ENCODE measurements at regions not wholly inside any gene's neighbourhood (a gene's known extent, or its start where the extent isn't known, plus 50 kb on each side); places are given as distances from the start of the nearest gene placed in this dataset.

DNA sequence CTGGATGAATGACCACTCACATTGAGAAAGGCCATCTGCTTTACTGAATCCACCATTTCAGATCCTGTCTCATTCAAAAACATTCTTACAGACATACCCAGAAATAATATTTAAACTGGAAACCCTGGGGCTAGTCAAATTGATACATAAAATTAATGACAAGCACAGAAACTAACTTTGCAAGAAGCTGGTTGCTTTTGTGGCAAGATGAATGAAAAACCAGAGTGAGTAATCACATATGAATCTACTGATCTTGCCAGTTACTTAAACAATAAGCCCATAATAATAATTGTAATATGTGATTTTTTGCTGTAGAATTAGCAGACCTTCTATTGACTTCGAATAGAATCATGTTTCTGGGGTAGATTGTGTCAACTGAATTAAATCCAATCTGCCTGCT is 235.1 kb downstream of the PPARGC1A start:
- TF ChIP-seq, protein P1, sequence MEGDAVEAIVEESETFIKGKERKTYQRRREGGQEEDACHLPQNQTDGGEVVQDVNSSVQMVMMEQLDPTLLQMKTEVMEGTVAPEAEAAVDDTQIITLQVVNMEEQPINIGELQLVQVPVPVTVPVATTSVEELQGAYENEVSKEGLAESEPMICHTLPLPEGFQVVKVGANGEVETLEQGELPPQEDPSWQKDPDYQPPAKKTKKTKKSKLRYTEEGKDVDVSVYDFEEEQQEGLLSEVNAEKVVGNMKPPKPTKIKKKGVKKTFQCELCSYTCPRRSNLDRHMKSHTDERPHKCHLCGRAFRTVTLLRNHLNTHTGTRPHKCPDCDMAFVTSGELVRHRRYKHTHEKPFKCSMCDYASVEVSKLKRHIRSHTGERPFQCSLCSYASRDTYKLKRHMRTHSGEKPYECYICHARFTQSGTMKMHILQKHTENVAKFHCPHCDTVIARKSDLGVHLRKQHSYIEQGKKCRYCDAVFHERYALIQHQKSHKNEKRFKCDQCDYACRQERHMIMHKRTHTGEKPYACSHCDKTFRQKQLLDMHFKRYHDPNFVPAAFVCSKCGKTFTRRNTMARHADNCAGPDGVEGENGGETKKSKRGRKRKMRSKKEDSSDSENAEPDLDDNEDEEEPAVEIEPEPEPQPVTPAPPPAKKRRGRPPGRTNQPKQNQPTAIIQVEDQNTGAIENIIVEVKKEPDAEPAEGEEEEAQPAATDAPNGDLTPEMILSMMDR (IDR thresholded peaks at IDR 0.05): no peak
- no peak for TF ChIP-seq EZH2 (IDR thresholded peaks at IDR 0.05; ENCODE audit: borderline replicate concordance, insufficient read depth, low read depth, low read length, poor library complexity, severe bottlenecking)
